ENCODE measurements at regions not wholly inside any gene's neighbourhood (a gene's known extent, or its start where the extent isn't known, plus 50 kb on each side); places are given as distances from the start of the nearest gene placed in this dataset.

GRCh38 chr14:106208794-106209193 is 682.4 kb downstream of the TMEM121 start:
- Histone ChIP-seq H3K27me3 (no peaks in the 10 kb centered on the region), H3K27ac (no peak overlapping the region), H3K4me1 (no peaks in the 10 kb centered on the region), H3K4me3 (replicated peaks in 1 of 3) (no peak overlapping the region), H3K9me3 (no peaks in the 10 kb centered on the region), H3K36me3 (no peaks in the 10 kb centered on the region)
- intact Hi-C loops (cut with DNase I), result no loop called here
- no peak for DNase-seq
- 42 to 50% methylated on average over 2 of the region's 2 CpGs for WGBS, 2 donors
- TF ChIP-seq, protein P1, sequence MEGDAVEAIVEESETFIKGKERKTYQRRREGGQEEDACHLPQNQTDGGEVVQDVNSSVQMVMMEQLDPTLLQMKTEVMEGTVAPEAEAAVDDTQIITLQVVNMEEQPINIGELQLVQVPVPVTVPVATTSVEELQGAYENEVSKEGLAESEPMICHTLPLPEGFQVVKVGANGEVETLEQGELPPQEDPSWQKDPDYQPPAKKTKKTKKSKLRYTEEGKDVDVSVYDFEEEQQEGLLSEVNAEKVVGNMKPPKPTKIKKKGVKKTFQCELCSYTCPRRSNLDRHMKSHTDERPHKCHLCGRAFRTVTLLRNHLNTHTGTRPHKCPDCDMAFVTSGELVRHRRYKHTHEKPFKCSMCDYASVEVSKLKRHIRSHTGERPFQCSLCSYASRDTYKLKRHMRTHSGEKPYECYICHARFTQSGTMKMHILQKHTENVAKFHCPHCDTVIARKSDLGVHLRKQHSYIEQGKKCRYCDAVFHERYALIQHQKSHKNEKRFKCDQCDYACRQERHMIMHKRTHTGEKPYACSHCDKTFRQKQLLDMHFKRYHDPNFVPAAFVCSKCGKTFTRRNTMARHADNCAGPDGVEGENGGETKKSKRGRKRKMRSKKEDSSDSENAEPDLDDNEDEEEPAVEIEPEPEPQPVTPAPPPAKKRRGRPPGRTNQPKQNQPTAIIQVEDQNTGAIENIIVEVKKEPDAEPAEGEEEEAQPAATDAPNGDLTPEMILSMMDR (IDR thresholded peaks at IDR 0.05), result no peak
- no peak for TF ChIP-seq POLR2A (IDR thresholded peaks at IDR 0.05)

GRCh38 chr14:106209755-106210154 is 683.4 kb downstream of the TMEM121 start:
- TF ChIP-seq, protein P1 (IDR thresholded peaks at IDR 0.05), result no peak
- TF ChIP-seq POLR2A (IDR thresholded peaks at IDR 0.05), result no peak
- Histone ChIP-seq H3K9me3 (no peaks in the 10 kb centered on the region), H3K4me1 (no peaks in the 10 kb centered on the region), H3K4me3 (replicated peaks in 1 of 3) (no peak overlapping the region), H3K27me3 (no peaks in the 10 kb centered on the region), H3K36me3 (no peaks in the 10 kb centered on the region), H3K27ac (no peak overlapping the region)
- no peak for DNase-seq
- intact Hi-C loops (cut with DNase I), result no loop called here
- WGBS, 2 donors, result 52 to 68% methylated on average over 7 of the region's 7 CpGs

GRCh38 chr14:106210650-106211049 is 684.3 kb downstream of the TMEM121 start:
- WGBS, 2 donors, result 43 to 50% methylated on average over 7 of the region's 7 CpGs
- no peak for DNase-seq
- no peak overlapping the region for H3K4me3 ChIP-seq (replicated peaks in 1 of 3)

DNA sequence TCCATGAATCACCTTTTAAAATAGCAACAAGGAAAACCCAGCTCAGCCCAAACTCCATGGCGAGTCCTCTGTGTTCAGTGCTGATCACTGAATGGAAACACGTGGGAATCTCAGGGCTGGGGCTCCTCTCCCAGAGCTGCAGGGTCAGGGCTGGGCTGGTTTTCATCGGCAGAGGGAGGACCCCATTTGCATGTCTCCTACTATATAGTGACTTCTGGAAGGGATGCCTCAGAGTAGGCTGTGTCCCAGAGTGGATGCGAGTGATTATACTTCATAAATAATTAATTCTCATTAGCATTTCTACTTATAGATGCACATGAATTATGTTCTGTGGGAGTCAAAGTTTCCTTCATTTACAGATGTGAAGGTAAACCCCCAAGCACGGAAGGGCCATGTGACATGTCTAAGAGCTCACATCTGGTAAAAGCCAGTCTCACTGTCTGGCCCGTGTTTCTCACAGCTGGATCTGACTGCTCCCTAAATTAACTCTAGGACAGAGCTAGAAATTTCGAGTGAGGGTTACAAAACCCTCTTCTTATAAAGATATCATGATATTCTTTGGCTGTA is 685.0 kb downstream of the TMEM121 start:
- no peak overlapping the region for H3K4me3 ChIP-seq (replicated peaks in 1 of 3)
- no peak for DNase-seq
- TF ChIP-seq POLR2A (IDR thresholded peaks at IDR 0.05), result no peak
- TF ChIP-seq, protein P1 (IDR thresholded peaks at IDR 0.05), result no peak
- 45 to 58% methylated on average over 7 of the region's 7 CpGs for WGBS, 2 donors
- no peak overlapping the region for H3K27ac ChIP-seq
- no peaks in the 10 kb centered on the region for H3K27me3 ChIP-seq
- no peaks in the 10 kb centered on the region for H3K36me3 ChIP-seq
- H3K9me3 ChIP-seq, result no peaks in the 10 kb centered on the region
- no peaks in the 10 kb centered on the region for H3K4me1 ChIP-seq
- intact Hi-C loops (cut with DNase I), result no loop called here

More at GRCh38 chr14:106210650-106211049, 684.3 kb downstream of the TMEM121 start:
- Histone ChIP-seq H3K4me1 (no peaks in the 10 kb centered on the region), H3K27ac (no peak overlapping the region), H3K36me3 (no peaks in the 10 kb centered on the region), H3K9me3 (no peaks in the 10 kb centered on the region), H3K27me3 (no peaks in the 10 kb centered on the region)
- intact Hi-C loops (cut with DNase I), result no loop called here
- TF ChIP-seq, protein P1 (IDR thresholded peaks at IDR 0.05), result no peak
- no peak for TF ChIP-seq POLR2A (IDR thresholded peaks at IDR 0.05)

DNA sequence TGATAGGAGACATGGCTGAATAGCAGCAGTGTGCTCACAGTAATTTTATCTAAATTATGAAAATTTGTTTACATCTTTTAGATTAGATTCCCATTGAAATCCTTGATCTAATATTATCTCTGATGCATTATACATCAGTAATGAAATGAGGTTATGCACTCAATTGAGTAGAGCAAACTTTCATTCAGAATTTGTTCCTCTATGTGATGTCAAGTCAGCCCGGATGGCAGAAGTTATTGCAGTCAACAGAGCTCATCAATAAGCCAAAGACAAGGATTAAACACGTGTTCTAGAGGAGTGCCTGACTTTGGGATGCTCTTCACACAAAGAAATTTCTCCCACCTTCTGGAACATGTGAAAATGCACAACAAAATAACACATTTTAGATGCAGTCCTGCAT is 688.8 kb downstream of the TMEM121 start:
- Histone ChIP-seq H3K36me3 (no peaks in the 10 kb centered on the region), H3K4me3 (replicated peaks in 1 of 3) (no peak overlapping the region), H3K27me3 (no peaks in the 10 kb centered on the region), H3K9me3 (no peaks in the 10 kb centered on the region), H3K27ac (no peak overlapping the region), H3K4me1 (no peaks in the 10 kb centered on the region)
- no peak for DNase-seq
- 24 to 30% methylated on average over 2 of the region's 2 CpGs for WGBS, 2 donors
- intact Hi-C loops (cut with DNase I), result no loop called here
- TF ChIP-seq, protein P1 (IDR thresholded peaks at IDR 0.05), result no peak
- TF ChIP-seq POLR2A (IDR thresholded peaks at IDR 0.05), result no peak
